Kidney epithelial cell (primary cell): ENCODE measurements at regions not wholly inside any gene's neighbourhood (a gene's known extent, or its start where the extent isn't known, plus 50 kb on each side); places are given as distances from the start of the nearest gene placed in this dataset.

Experiments used
- DNase-seq: peaks from one replicate; pipeline ENCODE4 v3.0.0-alpha.2; 2010; ENCODE audit warnings: low read depth
- H3K27me3 ChIP-seq: 2 replicates; pipeline ENCODE4 v1.6.0; 2011; ENCODE audit warnings: low read length; ENCODE audit not compliant: control insufficient read depth, insufficient read depth
- H3K36me3 ChIP-seq: 2 replicates; pipeline ENCODE4 v1.5.1; 2011; ENCODE audit warnings: low read length; ENCODE audit not compliant: control insufficient read depth, insufficient read depth
- H3K4me3 ChIP-seq: 2 replicates; pipeline ENCODE4 v1.5.1; 2011; ENCODE audit warnings: low read depth, mild to moderate bottlenecking, control low read depth, low read length
- TF ChIP-seq, protein P1 (sequence below): IDR thresholded peaks from 2 replicates; pipeline ENCODE4 v1.5.1; 2011; ENCODE audit warnings: mild to moderate bottlenecking, moderate library complexity, low read length, control low read depth, inconsistent platforms; ENCODE audit not compliant: insufficient read depth, poor library complexity, severe bottlenecking

- TF ChIP-seq, protein P1, sequence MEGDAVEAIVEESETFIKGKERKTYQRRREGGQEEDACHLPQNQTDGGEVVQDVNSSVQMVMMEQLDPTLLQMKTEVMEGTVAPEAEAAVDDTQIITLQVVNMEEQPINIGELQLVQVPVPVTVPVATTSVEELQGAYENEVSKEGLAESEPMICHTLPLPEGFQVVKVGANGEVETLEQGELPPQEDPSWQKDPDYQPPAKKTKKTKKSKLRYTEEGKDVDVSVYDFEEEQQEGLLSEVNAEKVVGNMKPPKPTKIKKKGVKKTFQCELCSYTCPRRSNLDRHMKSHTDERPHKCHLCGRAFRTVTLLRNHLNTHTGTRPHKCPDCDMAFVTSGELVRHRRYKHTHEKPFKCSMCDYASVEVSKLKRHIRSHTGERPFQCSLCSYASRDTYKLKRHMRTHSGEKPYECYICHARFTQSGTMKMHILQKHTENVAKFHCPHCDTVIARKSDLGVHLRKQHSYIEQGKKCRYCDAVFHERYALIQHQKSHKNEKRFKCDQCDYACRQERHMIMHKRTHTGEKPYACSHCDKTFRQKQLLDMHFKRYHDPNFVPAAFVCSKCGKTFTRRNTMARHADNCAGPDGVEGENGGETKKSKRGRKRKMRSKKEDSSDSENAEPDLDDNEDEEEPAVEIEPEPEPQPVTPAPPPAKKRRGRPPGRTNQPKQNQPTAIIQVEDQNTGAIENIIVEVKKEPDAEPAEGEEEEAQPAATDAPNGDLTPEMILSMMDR, result no peak
- Histone ChIP-seq H3K27me3 (no peaks in the 10 kb centered on the region), H3K4me3 (no peak overlapping the region), H3K36me3 (no peaks in the 10 kb centered on the region)
- DNase-seq, result no peak
Measured at GRCh38 chr10:21057989-21058388, 160.9 kb upstream of the NEBL start.

DNA sequence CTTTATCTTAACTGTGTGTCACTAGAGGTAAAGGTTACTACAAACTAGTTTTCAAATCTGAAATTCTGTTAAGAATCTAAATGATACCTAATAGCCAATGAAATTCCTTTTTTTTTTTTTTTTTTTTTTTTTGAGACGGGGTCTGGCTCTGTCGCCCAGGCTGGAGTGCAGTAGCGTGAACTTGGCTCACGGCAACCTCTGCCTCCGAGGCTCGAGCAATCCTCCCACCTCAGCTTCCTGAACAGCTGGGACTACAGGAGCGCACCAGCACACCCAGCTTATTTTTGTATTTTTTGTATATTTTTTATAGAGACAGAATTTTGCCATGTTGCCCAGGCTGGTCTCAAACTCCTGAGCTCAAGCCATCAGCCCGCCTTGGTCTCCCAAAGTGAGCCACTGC is 160.3 kb upstream of the NEBL start:
- H3K27me3 ChIP-seq, result no peaks in the 10 kb centered on the region
- H3K36me3 ChIP-seq, result no peaks in the 10 kb centered on the region
- TF ChIP-seq, protein P1, result no peak
- no peak for DNase-seq
- H3K4me3 ChIP-seq, result no peak overlapping the region

DNA sequence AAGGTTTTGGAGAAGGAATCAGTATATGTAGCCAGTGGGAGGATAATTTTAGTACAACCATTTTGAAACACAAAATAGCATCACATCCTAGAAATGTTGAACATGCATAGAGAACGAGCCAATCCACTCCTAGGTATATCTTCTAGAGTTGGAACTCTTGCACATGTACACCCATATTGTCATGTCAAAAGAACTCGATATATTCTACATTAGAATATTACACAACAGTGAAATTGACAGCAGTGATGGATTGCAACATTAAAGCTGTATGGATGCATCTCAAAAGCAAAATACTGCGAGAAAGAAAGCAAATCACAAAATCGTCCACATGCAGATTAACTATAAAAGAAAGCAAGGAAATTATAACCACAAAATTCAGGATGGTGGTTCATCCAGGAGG is 159.3 kb upstream of the NEBL start:
- no peaks in the 10 kb centered on the region for H3K27me3 ChIP-seq
- H3K36me3 ChIP-seq, result no peaks in the 10 kb centered on the region
- no peak overlapping the region for H3K4me3 ChIP-seq
- TF ChIP-seq, protein P1, result no peak
- no peak for DNase-seq

- no peaks in the 10 kb centered on the region for H3K27me3 ChIP-seq
- TF ChIP-seq, protein P1, result no peak
- no peaks in the 10 kb centered on the region for H3K36me3 ChIP-seq
- DNase-seq, result no peak
- H3K4me3 ChIP-seq, result no peak overlapping the region
Measured at GRCh38 chr10:21055339-21056135, 158.4 kb upstream of the NEBL start.

- H3K4me3 ChIP-seq, result no peak overlapping the region
- TF ChIP-seq, protein P1, result no peak
- no peaks in the 10 kb centered on the region for H3K36me3 ChIP-seq
- no peaks in the 10 kb centered on the region for H3K27me3 ChIP-seq
- DNase-seq, result no peak
Measured at GRCh38 chr10:21053953-21054690, 157.0 kb upstream of the NEBL start.
